Keratinocyte (primary cell): ENCODE measurements at regions not wholly inside any gene's neighbourhood (a gene's known extent, or its start where the extent isn't known, plus 50 kb on each side); places are given as distances from the start of the nearest gene placed in this dataset.

Source experiments
- DNase-seq: peaks from one replicate; pipeline ENCODE4 v3.0.0-alpha.2; 2011; ENCODE audit warnings: low read depth, missing footprints, low spot score
- FAIRE-seq: peaks from 2 replicates; lab custom pipeline; 2011; peaks lifted over from hg19 to GRCh38; lab: Jason Lieb, UNC
- H2AFZ ChIP-seq: 2 replicates; pipeline ENCODE4 v1.6.0; 2012; ENCODE audit warnings: low read length, control low read depth, inconsistent platforms; ENCODE audit not compliant: control insufficient read depth
- H3K27ac ChIP-seq: 2 replicates; pipeline ENCODE4 v1.5.1; 2011; ENCODE audit warnings: low read length; ENCODE audit not compliant: control insufficient read depth, insufficient read depth
- H3K27me3 ChIP-seq: 3 replicates; pipeline ENCODE4 v1.6.0; 2011; ENCODE audit warnings: low read length; ENCODE audit not compliant: control insufficient read depth, insufficient read depth; ENCODE audit errors: extremely low read depth
- H3K36me3 ChIP-seq, 2 experiments: 2 replicates in 1 of 2; 3 replicates in 1 of 2; pipeline ENCODE4 v1.5.1; 2011; ENCODE audit warnings: low read length in 2 of 2, mild to moderate bottlenecking in 1 of 2; ENCODE audit not compliant: control insufficient read depth in 2 of 2, insufficient read depth in 2 of 2; ENCODE audit errors: extremely low read depth in 1 of 2
- H3K4me1 ChIP-seq: 3 replicates; pipeline ENCODE4 v1.5.1; 2011; ENCODE audit warnings: low read length; ENCODE audit not compliant: control insufficient read depth, insufficient read depth; ENCODE audit errors: extremely low read depth
- H3K4me2 ChIP-seq: 3 replicates; pipeline ENCODE4 v1.6.0; 2011; ENCODE audit warnings: low read depth, low read length; ENCODE audit not compliant: control insufficient read depth, insufficient read depth; ENCODE audit errors: extremely low read depth
- H3K4me3 ChIP-seq, 3 experiments: fragments of 200-600 bp in 1 of 3; sonication (generic) in 1 of 3; 2 replicates in 2 of 3; 3 replicates in 1 of 3; pipeline ENCODE4 v1.5.1; 2011 to 2016; ENCODE audit warnings: low read length in 3 of 3, mild to moderate bottlenecking in 3 of 3, control low read depth in 2 of 3, inconsistent platforms in 1 of 3, low read depth in 1 of 3, mixed read lengths in 1 of 3, mixed run types in 1 of 3, moderate library complexity in 1 of 3; ENCODE audit not compliant: control insufficient read depth in 2 of 3, insufficient read depth in 2 of 3; ENCODE audit errors: extremely low read depth in 1 of 3
- H3K79me2 ChIP-seq: 2 replicates; pipeline ENCODE4 v1.6.0; 2012; ENCODE audit warnings: low read length; ENCODE audit not compliant: control insufficient read depth, insufficient read depth
- H3K9ac ChIP-seq: 3 replicates; pipeline ENCODE4 v1.6.0; 2011; ENCODE audit warnings: low read length; ENCODE audit not compliant: control insufficient read depth, insufficient read depth; ENCODE audit errors: extremely low read depth
- H3K9me1 ChIP-seq: 3 replicates; pipeline ENCODE4 v1.6.0; 2011; ENCODE audit warnings: low read length; ENCODE audit not compliant: control insufficient read depth, insufficient read depth; ENCODE audit errors: extremely low read depth
- H3K9me3 ChIP-seq: 2 replicates; pipeline ENCODE4 v1.5.1; 2012; ENCODE audit warnings: low read depth, low read length; ENCODE audit not compliant: control insufficient read depth
- H4K20me1 ChIP-seq: 3 replicates; pipeline ENCODE4 v1.6.0; 2011; ENCODE audit warnings: low read length; ENCODE audit not compliant: control insufficient read depth, insufficient read depth; ENCODE audit errors: extremely low read depth
- CTCF ChIP-seq, 3 experiments: IDR thresholded peaks in 1 of 3; conservative IDR thresholded peaks in 1 of 3; optimal IDR thresholded peaks in 1 of 3; 2 replicates in 2 of 3; 3 replicates in 1 of 3; pipeline versions ENCODE3 to v1.5.1; 2011; ENCODE audit warnings: low read length in 3 of 3, mild to moderate bottlenecking in 3 of 3, moderate library complexity in 2 of 3, control low read depth in 1 of 3, inconsistent platforms in 1 of 3; ENCODE audit not compliant: insufficient read depth in 2 of 3; ENCODE audit errors: extremely low read depth in 1 of 3
- EZH2 ChIP-seq: IDR thresholded peaks from one replicate; pipeline ENCODE4 v1.6.1; 2012; ENCODE audit warnings: inconsistent platforms, mild to moderate bottlenecking, low read length, moderate library complexity
- dilution Hi-C: fragments of 300-500 bp; cut with MboI; formaldehyde crosslinking; loops from one replicate; pipeline ENCODE4 v1.7.0; 2020; ENCODE audit warnings: low sequenced_read_pairs; ENCODE audit not compliant: extremely low pct_ligation_motif_present

- Histone ChIP-seq H3K36me3 (no peaks in the 10 kb centered on the region), H3K9ac (no peak overlapping the region), H3K27me3 (no peaks in the 10 kb centered on the region), H3K9me1 (no peaks in the 10 kb centered on the region), H3K4me3 (no peak overlapping the region), H3K79me2 (no peaks in the 10 kb centered on the region), H3K9me3 (no peaks in the 10 kb centered on the region), H3K27ac (no peak overlapping the region), H4K20me1 (no peaks in the 10 kb centered on the region), H3K4me1 (peaks cover 14% of the 10 kb centered on the region), H2AFZ (no peak overlapping the region), H3K4me2 (no peak overlapping the region)
- FAIRE-seq (no peak), DNase-seq (no peak)
- TF ChIP-seq EZH2 (no peak), CTCF (optimal IDR thresholded peaks at IDR 0.05 in 1 of 3, IDR thresholded peaks at IDR 0.05 in 1 of 3, conservative IDR thresholded peaks at IDR 0.05 in 1 of 3; ENCODE audit: extremely low read depth in 1 of 3, insufficient read depth in 2 of 3, low read length in 3 of 3) (no peak)
- dilution Hi-C loops = no loop called here
These were observed 65.3 kb upstream of the MYO10 start for GRCh38 chr5:17001428-17001827.

GRCh38 chr5:17004441-17005106 is 68.5 kb upstream of the MYO10 start:
- H3K79me2 ChIP-seq = no peaks in the 10 kb centered on the region
- H3K36me3 ChIP-seq = no peaks in the 10 kb centered on the region
- H3K9ac ChIP-seq = no peak overlapping the region
- H3K9me1 ChIP-seq = no peaks in the 10 kb centered on the region
- no peak overlapping the region for H2AFZ ChIP-seq
- dilution Hi-C loops = no loop called here
- TF ChIP-seq EZH2 (no peak), CTCF (optimal IDR thresholded peaks at IDR 0.05 in 1 of 3, IDR thresholded peaks at IDR 0.05 in 1 of 3, conservative IDR thresholded peaks at IDR 0.05 in 1 of 3; ENCODE audit: extremely low read depth in 1 of 3, insufficient read depth in 2 of 3, low read length in 3 of 3) (no peak)
- FAIRE-seq (no peak), DNase-seq (no peak)
- H3K27ac ChIP-seq = no peak overlapping the region
- H3K4me3 ChIP-seq = no peak overlapping the region
- no peaks in the 10 kb centered on the region for H4K20me1 ChIP-seq
- no peak overlapping the region for H3K4me2 ChIP-seq
- H3K27me3 ChIP-seq = no peaks in the 10 kb centered on the region
- peaks cover 14% of the 10 kb centered on the region for H3K4me1 ChIP-seq
- no peaks in the 10 kb centered on the region for H3K9me3 ChIP-seq
